ENCODE measurements at regions not wholly inside any gene's neighbourhood (a gene's known extent, or its start where the extent isn't known, plus 50 kb on each side); places are given as distances from the start of the nearest gene placed in this dataset.
"Not testable (repeated sequence)": the region's sequence is repeated elsewhere in the genome, so short reads cannot be mapped to it uniquely, and the experiment has no call there.

DNA sequence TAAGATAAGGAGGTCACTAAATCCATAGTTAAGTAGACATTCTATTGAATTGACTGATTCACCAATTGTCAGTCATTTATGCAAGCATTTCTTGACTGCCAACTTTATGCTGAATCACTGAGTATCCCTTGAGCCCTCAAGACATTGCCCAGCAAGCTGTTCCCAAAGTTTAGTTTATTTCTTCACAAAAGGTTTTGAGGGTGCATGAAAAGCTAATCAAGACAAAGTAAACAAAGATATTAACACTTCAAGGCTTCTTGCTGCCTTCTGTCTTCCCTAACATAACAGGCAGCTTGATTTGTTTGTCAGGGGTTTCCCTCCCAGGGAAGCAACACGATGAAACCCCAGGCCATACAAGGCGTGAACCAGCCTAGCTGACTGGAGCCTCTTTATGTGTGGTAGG lies 374.4 kb downstream of the SPRY2 start:
- no peak for DNase-seq

DNA sequence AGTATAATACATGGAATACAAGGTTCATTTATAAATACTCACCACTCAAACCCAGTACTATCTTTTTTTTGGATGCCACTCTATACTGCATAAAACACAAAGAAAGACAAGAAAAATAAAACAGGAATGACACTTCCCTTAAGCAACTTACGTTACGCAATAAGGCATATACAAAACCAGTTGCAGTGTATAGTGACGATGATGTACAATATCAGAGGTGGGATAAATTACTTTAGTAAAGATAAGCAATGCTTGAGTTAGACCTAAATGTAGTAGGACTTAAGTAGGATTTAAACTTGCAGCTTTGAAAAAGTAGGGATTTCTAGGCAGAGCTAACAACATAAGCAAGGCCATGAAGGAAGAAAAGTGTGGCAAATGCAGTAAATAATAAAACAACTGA lies 374.9 kb downstream of the SPRY2 start:
- no peak for DNase-seq

DNA sequence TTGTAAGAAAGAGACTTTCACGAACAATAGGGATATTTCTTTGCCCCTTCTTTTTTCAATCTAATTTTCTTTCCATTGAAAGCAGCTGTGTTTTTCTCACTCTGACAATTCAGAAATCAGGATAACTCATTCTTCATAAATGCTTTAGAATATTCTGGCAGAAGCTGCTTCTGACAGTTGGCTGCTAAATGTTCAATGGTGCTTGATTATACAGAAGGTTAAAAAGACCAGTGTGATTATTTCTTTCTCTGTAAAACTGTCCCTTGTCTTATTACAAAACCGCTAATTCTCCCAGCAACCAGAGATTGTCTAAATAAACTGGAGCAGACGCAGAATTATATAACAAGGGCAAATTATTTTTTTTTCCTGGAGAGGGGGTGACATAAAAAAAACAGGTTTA lies 394.4 kb downstream of the SPRY2 start:
- DNase-seq, result no peak

DNA sequence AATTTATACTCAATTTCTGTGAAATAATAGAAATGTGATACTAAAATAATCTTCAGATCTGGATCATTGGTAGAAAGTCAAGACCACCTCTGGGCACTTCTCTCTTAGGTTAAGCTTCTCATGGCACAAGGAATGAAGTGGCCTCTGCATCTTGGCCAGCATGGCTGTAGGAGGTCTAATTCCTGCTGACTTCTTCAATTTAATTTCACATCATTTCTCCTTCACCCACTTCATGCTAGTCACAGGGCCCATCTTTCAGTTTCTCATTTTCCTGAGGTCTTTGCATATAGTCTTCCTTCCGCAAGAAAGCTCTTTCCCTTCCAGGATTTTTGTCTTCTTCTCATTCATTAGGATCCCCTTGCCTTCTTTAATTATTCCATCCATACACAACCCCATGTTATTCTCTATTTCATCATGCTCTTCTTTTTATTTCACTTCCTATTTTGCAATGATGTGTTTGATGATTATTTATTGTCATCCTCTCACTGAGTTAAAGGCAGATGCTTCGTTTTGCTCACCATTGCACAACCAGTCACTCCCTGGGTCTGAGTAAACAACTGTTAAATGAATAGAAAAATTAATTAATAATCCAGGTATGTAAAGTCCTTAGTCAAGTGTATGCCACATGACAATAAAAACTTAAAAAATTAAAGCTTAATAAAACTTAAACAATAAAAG lies 397.4 kb downstream of the SPRY2 start:
- DNase-seq, result no peak

DNA sequence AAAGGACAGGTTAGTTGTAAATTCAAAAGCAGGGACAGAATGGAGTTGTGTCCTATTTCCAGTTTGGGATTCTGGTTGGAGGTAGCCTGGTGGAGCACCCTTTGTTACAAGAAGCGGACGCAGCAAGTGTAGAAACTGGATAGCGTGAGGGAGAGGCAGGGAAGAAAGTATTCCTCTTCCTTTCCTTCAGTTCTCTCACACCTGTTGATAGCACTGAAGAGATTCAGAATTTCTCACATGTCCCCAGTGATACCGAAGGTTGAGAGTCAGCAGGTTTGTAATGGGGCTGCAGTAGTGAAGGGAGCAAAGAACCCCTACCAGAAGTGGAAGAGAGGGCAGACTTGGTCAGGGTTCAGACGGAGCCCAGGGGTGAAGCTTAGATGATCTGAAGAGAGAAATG lies 399.2 kb downstream of the SPRY2 start:
- DNase-seq, result no peak

DNA sequence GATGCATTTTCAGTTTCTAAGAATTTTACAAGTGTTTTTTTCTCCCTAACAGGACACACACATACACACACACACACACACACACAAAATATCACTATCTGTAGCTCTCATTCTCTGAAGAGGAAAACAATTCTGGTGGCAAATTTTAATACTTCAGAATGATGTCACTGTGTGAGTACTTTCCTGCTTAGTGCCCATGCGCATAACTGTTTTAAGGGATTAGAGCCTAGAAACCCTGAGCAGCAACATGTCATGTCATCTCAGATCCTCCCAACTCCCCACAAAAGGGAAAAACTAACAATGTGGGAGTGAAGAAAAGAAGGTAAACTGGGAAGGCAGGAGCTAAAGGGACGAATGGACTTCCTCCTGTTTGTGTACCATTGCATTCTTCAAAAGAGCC lies 401.2 kb downstream of the SPRY2 start:
- DNase-seq, result no peak

DNA sequence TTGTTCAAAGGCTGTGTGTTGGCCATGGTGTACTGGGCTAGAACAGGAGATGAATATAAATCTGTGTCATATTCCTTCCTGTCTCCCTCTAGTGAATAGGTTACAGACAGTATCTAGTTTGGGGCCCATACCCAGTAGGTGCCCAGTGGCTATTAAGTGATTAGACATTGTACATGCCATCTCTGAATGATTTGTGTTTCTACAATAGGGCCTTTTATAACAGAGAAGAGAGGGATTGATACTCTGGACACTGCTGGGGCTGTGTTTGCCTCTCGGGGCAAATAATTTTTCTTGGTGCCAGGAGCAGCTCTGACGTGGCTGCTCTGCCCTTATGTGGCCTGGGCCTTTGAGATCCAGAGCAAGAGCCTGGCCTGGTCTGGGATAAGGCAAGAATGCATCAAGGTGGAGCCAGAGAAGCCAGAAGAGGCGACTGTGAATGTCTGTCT lies 403.1 kb downstream of the SPRY2 start:
- DNase-seq, result no peak

DNA sequence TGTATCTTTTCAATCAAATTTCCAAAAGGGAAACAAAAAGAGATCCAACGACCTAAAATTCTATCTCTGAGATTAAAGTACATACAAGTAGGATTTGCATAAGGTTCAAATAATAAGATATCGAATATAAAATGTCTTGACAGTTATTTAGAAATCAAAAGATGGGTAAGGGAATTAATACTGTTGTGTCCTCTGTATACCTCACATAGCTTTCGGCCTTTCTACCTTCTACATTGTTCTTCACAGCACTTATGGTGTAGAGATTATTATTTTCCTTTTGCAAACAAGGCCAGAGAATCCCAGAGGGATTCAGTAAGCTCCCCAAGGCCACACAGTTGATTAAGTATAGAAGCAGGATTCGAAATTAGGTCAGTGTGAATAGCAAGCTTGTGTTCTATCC lies 403.6 kb downstream of the SPRY2 start:
- no peak for DNase-seq

DNA sequence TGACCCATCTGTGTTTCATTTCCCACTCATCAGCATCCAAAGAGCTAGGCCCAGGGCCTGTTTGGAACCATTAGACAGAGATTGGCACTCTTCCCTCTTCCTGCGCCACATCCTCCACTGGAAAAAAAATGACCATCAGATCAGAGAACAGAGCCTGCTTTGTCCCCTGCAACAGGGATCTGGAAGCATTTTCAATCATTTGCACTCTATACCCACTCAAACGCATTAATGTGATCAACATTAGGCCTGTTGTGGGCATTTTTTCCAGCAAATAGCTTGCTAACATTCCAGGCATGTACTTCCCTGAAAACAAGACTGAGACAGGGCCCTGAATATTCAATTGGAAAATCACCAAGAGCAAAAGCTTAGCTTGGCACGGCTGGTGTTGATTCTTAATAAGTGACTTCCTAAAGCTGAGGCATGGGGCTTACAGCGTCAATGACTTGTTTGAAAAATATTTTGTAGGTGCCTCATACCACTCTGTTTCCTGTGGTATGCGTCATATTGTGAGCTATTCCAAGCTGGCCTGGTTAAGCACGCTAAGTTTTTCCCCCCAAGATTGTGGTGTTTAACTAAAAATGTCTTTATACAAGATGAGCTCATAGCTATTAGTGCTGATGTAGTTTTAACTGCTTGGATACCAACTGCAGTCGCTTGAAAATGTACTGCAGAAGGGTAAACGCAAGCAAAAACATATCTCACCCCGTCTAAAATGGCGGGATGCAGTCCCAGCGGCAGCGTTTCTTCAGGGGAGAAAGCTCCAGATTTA lies 404.4 kb downstream of the SPRY2 start:
- DNase-seq, result no peak

DNA sequence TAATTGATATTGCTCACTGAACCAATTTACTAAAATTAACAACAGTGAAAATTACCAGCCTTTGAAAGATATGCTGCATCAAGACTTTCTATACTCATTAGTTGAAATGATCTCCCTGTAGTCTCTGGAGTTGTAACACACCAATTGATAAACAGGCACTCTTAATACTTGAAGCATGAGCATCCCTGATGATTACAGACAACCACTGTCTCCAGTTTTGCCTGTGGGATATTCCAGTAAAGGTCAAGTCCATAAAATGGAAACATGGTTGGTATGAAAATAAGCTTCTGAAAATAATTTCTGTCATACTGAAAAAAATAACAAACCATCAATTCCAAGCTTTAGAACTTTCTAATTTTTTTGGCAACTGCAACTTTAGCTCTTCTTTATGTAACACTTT lies 405.8 kb downstream of the SPRY2 start:
- DNase-seq, result no peak

DNA sequence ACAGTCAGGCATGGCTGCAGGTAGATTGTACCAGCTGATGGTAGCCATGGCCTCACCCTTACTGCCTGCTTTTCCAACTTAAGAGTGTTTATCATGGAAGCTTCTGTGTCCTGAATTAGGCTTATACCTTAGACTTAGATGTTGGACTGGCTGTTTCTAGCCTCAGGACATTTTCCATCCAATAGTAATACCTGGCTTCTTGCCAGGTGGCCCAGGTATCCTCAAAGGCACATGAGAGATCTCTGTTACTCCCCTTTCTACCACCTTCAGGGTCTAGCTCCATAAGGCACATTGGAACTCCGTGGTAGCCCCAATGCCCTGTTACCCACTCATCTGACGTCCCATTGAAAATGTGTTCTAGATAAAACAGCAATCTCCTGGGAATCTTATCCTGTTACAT lies 407.5 kb downstream of the SPRY2 start:
- DNase-seq, result no peak

DNA sequence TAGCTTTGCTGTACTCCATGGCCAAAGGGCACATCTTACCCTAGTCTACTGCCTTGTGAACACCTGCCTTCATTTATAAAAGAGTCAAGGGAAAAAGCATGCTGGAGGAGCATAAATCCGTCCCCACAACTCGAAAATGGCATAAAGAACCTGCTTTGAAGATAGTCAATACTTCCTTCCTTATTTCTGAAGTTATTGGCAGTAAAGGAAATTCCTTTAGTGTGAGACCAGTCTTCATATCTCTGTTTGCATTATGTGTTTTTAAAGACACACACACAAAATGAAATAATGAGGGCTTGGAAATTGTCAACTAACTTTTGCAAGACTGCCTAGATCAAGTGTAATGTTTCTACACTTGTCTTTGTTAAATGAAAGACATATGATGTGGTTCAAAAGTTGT lies 408.4 kb downstream of the SPRY2 start:
- DNase-seq, result no peak

DNA sequence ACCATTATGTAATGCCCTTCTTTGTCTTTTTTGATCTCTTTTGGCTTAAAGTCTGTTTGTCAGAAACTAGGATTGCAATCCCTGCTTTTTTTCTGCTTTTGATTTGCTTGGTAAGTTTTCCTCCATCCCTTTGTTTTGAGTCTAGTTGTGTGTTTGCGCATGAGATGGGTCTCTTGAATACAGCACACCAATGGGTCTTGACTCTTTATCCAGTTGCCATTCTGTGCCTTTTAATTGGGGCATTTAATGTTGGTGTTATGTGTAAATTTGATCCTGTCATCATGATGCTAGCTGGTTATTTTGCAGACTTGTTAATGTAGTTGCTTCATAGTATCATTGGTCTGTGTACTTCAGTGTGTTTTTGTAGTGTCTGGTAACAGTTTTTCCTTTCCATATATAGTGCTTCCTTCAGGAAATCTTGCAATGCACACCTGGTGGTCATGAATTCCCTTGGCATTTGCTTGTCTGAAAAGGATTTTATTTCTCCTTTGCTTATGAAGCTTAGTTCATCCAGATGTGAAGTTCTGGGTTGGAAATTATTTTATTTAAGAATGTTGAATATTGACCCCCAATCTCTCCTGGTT lies 416.9 kb downstream of the SPRY2 start:
- DNase-seq, result not testable (repeated sequence)

DNA sequence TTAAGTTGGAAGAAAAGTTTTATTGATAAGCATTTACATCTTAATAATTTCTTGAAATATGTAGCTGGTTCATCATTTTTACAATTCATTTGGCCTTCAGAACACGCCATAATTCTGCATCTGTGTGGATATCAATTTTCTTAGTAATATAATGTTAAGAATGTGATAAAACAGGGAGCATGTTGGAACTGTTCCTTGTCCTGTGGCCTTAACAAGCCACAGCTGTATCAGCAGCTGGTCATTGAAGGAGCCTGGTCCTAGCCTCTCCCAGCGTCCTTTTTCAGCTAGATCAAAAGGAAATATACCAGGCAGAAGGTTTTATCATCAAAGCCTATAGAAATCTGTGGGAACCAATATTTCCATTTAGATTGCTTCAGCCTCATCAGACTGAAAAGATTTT lies 421.8 kb downstream of the SPRY2 start:
- DNase-seq, result no peak

DNA sequence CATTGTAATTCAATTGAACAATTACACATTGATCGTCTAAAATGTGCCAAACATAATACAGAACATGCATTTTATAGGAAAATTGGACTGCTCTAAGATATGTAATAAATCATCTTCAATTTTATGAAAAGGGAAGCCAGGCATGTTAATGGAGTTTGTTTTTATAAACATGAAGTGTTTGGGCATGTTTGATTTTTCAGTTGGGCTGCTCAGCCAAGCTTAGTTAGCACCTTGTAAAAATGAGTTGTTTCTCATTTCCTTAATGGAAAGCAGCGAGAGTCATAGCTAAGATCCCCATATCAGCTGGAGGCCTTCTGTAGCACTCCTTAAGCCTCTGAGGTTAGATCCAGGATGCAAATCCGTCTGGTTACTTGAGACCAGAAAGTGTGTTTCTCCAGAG lies 422.3 kb downstream of the SPRY2 start:
- no peak for DNase-seq

DNA sequence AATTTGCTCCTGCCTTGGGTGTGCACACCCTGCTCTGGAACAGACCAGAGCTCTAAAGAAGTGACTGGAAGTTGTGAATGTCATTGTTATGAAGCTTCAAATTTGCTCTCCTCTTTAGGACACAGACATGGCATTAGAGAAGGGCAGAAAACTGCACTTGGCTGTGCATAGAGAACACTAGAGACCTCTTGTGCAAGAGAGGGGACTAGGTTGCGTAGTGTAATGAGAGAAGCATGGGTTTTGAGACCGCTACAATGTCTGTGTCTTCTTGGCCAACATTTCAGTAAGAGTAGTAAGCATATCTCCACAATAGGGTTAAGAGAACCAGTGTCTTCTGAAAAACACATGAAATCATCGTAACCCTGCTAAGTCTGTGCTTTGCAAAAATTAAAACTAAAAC lies 423.3 kb downstream of the SPRY2 start:
- DNase-seq, result no peak

DNA sequence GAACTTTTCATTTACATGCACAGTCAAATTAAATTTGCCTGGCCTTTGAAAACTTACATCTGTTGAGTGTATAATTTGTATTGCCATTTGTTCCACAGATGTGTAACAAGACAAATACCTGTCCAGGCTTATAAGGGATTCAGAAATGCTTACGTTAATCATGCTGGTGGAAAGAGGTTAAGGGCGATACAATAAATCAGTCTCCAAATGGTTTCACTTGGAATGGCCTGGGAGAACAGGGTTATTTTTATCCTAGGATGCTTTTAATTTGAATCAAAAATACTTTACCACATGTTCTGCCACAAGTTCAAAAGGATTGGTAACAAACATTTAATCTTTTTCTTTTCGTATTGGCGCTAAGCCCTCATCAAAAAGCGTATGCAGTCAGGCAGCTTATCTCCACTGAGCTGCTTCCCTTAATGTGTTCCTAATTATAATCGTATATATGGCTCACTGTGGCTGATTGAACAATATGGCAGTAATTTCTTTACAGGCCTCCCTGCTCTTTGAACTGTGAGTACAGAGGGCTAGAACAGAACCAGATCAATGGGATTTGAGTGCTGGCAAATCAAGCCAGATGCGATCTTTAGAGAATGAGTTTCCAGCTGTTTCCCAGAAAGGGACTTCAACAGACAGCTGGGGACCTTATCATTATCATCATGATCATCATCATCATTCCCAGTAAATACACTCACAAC lies 425.7 kb downstream of the SPRY2 start:
- DNase-seq, result no peak

DNA sequence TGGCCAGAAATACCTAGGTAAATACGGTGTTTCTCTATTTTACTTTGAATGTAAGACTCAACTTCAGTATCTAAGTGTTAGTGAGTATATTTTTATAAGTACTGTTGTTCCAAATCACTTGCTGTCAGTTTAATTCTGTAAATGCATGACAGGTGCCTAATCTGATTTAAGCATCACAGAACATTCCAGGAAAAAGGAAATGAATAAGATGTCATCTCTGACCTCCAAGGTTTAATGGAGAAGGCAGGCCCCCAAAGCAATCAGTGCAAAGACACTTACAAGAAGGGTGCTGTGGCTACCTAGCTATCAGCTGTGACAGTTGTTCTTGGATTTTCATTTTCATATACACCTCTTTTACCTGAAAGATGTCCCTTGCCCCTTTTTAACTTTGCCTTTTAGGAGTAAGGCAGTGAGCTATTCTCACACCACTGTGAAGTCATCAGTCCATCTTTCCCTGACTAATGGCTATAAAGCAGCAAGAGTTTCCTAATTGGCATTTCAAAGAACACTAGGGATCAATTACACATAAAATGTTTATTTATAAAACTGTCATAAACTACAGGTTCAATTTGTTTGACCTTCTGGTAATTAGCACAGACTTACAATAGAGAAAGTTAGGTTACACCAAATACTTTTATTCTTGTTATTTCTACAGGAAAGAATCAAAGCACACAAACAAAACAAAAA lies 427.6 kb downstream of the SPRY2 start:
- DNase-seq, result no peak

DNA sequence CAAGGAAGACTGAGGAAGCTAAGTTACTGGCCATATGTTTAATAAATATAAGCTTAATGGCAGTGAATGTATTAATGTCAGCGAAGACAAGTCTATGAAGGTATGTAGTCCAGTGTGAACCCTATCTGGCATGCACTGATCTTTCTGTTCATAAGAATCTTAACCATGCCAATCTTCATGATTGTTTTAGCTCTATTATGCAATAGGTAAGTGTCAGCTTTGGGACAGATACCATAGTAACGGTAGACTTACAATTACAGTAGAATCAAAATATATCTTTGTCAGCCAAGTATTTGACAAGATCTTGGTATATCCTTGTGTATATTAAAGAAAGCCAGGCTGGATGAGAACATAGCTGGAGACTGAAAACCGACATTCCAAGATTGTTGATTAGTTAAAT lies 428.5 kb downstream of the SPRY2 start:
- no peak for DNase-seq

DNA sequence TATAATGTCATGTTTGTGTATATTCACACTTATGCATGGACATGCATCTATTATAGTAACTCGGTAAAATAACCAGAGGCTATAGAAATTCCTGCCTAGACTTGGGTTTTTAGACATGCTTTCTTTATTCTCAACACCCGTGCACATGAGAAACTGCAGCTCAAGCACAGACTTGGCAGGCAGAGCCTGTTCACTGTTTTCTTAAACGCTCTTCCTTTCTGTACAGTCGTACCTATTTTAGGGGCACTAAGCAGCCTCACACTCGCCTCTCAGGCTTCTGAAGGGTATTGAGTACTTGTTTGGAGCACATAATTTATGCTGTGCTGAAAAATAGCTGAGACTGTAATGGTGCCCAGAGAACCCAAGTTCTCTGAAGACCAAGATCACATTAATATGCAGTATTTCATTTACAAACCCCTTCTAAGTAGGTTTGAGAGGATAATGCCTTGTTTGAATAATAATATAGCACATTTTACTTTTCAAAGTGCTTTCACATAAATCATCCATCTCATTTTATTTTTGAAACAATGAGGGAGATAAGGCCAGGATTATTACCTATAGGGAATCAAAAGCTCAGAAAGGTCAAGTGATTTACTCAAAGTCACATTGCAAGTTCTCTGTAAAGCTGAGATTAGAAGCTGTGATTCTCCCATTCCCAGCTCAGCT lies 429.9 kb downstream of the SPRY2 start:
- no peak for DNase-seq

DNA sequence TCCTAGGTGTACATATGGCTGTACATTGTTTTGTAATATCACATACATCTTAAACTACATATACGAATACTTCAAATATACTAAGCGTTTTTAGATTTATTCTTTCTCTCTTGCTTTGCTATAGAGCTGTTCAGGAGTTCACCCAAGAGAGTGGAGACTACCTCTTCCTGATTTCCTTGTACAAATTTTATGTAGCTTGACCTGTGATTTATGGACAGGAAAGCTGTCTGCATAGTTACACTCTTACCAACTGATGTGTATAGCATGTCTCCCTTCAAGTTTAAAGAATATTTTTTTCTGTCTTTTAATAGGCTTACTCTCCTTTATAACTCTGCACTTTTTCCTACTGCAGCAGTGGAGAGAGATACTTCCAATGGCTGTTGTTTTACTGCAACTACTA lies 428.7 kb downstream of the NDFIP2 start:
- no peak for DNase-seq

DNA sequence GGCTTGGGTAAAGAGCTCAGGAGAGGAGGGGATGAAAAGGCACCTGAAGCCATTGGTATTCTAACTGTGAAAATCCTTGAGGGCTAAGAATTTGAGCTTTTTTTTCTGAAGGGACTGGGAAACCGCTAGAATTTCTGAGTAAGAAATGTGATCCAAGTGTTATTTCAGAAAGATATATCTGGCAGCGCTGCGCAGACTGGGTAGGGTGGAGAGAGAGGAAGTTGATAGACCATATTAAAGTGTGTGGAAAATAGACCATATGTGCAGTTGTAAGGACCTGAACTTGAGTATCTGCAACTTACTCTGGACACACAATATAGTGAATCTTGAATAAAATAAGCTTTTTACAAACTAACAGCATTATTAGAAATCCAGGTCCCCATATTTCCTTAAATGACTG lies 427.4 kb downstream of the NDFIP2 start:
- peak; percentile 30 for DNase-seq

DNA sequence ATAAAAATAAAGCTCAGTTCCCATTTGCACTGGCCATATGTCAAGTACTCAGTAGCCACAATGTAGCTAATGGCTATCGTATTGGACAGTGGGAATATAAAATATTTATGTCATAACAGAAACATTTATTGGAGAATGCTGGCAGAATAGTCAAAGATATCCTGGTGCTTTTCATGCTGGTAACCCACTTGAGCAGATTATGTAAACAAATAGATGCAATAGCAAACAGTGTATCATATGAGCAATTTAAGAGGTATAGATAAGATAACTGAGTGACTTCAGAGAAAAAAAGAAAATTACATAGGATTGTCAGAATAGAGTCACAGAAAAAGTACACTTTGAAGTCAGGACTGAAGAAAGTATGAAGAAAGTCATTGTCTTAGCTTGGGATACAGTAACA lies 426.6 kb downstream of the NDFIP2 start:
- no peak for DNase-seq
